T-helper 22 cell (primary cell): ENCODE measurements at regions not wholly inside any gene's neighbourhood (a gene's known extent, or its start where the extent isn't known, plus 50 kb on each side); places are given as distances from the start of the nearest gene placed in this dataset.
"Not testable (repeated sequence)": the region's sequence is repeated elsewhere in the genome, so short reads cannot be mapped to it uniquely, and the experiment has no call there.

Experiments used
- DNase-seq: peaks from one replicate; pipeline ENCODE4 v3.0.0-alpha.2; 2020; ENCODE audit warnings: low read depth

DNA sequence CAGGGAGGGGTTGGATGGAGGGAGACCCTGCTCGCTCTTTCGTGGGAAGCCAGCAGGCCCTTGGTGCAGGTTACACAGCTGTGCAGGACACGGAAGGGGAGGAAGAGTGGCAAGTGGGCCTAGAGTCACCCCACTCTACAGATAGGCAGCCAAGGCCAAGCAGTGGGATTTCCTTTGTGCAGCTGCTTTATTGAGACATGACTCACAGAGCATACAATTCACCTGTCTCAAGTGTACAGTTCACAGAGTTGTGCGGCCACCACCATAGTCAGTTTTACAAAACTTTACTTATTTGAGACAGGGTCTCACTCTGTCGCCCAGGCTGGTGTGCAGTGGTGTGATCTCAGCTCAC, 91.2 kb upstream of the CIBAR2 start:
- DNase-seq = no peak

DNA sequence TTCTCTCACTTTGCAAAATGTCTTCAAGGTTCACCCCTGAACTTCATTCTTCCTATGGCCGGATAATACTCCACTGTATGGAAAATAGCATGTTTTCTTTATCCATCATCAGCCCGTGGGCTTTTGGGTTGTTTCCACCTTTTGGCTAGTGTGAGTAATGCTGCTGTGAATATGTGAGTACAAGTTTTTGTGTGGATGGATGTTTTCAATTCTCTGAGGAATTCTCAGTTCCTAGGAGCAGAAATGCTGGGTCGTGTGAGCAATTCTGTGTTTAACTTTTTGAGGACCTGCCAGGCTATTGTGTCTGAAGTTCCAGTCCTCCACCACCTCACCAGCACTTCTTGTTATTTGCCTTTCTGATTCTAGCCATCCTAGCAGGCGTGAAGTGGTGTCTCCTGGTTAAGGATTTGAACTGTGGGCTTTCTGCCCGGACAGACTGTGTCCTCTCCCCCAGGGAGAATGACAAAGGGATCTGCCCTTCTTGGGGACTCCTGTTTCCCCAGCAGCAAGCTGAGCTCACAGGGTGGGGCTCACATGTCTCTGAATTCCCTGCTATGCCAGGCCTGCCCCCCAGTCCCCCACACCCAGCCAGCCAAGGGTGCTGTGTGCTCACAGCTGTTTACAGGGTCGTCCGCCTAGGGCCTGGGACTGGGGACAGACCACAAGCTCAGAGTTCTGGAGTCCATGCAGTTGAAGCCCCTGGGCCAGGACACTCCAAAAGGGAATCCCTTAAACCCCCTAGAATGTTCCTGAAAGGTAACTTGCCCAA, 92.2 kb upstream of the CIBAR2 start:
- DNase-seq = no peak

DNA sequence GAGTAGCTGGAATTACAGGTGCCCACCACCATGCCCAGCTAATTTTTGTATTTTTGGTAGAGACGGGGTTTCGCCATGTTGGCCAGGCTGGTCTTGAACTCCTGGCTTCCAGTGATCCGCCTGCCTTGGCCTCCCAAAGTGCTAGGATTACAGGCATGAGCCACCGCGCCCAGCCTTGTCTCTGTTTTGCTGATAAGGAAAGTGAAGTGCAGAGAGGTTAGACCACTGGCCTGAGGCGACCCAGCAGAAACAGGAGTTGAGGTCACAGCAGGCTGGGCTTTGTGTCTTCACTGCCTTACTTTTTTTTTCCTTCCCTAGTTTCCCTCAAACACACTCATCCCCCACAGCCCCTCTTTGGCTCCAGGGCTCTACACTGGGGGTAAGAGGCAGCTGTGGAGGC, 93.0 kb upstream of the CIBAR2 start:
- not testable (repeated sequence) for DNase-seq

DNA sequence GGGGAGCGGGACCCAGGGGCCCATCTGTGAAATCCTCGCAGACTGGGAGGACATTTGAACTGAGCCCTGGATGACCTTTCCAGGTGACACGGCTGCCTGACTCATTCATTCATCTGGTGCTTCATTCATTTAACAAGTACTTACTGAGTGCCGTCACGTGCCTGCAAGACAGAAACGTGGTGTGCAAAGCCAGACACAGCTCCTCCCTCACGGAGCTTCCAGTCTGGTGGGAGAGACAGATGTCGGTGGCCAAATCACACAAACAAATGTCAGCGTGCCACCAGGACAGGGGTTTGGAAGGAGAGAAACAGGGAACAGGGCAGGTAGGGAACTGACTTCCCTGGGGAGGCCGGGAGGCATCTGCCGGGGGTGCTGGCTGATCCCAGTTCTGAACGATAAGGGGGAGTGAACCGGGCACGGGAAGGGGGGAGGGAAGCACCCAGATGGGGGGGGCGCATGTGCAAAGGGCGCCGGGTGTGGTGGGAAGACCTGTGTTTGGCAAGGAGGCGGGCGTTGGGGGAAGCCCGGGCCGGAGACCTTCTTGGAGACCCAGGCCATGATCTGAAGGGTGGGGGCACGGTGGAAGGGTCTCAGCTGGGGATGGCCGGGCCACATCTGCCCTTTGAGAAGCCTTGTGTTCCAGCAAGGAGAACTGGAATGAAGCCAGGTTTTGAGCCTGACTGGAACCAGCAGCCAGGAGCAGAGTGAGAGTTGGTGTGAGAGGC, 93.6 kb upstream of the CIBAR2 start:
- DNase-seq = no peak

DNA sequence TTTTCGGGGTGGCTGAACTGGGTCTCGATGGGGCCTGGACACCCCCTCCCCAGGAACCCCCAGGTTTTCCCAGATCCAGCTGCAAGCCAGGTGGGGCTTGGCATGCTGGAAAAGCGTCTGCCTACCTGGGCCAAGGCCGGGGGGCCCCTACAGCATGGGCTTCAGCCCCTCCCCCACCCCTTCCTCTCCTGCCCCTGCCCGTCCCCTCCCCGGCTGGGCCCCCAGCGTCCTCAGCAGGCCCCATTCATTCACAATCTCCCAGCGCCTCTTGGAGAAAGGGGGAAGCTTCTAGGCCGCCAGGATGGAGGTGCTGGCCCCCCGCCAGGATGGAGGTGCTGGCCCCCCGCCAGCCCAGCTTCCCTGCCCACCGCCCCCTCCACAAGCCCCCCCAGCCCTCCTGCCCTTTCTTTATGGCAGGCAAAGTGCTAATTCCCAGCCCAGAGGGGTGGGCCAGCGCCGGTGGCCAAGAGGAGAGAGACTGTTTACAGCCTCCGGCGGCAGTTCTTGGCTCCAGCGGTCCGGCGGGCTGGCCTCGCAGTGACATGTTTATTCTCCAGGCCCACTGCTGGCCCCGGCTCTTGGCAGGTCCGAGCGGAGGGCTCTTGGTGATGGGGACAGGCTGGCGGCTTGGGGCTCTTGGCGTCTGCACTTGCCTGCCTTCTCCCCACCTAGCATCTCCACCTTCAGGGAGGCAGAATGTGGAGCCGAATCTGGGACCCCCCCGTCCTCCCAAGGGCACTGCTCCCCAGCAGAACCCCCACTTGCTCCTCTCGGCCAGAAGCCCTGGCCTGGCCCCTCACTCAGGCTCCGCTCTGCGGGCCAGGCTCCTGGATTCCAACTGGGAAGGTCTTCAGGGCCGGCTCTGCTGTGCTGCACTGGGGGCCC, 94.4 kb upstream of the CIBAR2 start:
- no peak for DNase-seq

DNA sequence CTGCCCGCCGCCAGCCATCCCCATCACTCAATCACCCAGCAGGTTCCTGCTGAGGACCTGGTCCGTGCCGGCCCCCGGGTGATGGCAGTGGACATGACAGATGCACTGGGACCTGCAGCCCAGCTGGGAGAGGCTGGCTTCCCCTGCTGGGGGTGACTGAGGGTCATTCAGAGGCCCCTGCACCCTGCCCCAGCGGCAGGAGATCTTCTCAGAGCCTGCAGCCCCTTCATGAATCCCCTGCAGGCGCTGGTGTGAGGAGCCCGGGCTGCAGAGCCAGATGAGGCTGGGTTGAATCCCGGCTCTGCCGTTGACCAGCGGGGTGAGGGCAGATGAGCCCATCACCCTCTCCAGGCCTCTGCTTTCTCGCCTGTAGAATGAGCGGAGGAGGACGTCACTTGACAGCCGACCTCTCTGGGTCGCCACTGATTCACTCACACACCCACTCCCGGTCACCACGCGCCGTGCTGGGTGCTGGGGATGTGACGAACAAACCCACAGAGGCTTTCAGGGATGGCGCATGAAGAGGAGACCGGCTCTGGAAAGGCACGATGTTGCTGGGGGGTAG, 95.2 kb upstream of the CIBAR2 start:
- DNase-seq = no peak

DNA sequence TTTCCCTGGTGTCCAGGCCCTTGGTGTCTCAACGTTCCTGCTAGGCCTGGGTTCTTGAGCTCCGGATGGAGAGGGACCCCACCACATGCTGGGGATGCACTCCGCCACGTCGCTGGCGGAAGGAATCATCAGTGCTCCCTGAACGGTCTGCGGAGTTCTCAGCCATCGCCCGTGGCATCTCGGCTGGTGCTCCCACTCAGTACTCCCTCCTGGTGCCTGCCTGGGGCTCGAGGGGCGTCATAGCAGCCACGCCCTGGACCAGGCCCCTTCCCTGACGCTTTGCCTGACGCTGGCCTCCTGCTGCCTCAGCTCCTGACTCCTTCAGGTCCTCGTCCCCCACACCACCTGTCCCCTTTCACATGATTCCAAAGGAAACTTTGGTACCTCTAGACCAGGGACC, 95.9 kb upstream of the CIBAR2 start:
- DNase-seq = no peak

DNA sequence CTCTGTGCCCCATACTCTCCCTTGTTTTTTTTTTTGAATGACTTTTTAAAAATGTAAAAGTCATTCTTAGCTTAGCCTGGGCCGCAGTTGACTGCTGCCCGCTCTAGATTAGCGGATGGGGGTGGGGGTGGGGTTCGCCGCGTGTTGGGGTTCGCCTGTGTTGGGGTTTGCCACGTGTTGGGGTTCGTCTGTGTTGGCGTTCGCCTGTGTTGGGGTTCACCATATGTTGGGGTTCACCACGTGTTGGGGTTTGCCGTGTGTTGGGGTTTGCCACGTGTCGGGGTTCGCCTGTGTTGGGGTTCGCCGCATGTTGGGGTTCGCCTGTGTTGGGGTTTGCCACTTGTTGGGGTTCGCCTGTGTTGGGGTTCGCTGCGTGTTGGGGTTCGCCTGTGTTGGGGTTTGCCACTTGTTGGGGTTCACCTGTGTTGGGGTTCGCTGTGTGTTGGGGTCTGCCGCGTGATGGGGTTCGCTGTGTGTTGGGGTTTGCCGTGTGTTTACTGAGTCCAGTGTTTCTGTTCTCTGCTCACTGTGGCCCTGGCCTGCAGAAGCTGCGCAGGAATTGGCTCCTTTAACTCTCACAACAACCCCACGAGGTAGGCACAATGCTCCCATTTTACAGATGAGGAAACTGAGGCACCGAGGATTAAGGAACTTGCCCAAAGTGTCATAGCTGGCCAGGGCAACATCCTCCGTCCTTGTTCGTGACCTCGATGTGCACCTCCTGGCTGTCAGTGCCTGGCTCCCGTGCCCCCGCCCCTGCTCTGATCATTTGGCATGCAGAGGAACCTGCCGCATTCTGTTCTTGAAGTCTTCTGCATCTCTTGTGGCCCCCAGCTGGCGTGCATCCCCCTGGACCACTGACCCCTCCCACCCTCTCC, 96.6 kb upstream of the CIBAR2 start:
- DNase-seq = no peak

DNA sequence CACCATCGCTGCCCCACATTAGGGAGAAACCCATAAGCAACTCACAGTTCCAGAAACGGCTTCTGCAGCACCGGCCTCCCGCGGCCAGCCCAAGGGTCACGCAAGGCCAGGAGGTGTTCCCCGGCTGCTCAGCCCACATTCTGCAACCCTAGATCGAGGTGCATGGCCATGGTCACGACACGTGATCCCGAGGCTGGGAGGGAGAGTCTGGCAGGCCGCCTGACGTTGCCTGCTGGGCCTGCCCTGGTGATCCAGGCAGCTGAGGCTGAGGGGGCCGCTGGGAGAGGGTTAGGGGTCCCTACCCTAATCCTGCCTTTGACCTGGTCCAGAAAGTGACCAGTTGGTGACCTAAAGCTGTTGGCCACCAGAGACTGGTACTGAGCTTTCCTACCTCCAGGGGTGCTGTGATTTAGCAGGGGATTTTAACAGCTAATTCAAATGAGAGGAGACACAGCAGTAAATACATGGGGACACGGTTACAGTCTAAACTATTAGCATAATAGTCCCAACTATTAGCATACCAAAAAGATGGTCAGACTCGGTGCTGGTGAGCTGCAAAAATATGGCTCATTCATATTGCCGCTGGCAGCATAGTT, 97.4 kb upstream of the CIBAR2 start:
- DNase-seq = no peak

DNA sequence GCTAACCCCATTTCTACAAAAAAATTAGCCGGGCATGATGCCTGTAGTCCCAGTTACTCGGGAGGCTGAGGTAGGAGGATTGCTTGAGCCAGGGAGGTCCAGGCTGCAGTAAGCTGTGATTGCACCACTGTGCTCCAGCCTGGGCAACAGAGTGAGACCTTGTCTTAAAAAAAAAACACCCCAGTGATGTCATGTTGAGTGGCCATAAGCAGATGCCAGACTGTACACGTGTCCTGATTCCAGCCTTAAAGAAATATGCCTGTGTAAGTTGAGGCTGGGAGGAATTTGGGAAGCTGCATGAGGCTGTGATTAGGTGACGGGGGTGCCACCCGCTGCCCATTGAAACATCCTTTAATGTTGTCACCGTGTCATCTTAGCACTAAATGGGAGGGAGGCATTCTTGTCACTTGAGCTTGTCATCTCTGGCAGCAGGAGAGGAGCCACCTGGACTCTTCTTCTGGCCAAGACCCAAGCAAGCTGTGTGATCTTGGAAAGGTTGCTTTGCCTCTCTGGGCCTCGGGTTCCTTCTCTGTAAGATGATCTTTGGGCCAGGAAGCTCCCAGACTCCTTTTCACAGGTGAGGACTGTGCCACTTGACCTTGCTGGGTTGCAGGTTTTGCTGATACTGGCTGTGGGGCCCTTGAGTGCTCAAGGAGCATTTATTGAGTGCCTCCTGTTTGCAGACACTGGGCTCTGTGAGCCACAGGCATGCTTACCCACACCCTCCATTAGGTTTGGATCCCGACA, 98.3 kb upstream of the CIBAR2 start:
- DNase-seq = no peak

DNA sequence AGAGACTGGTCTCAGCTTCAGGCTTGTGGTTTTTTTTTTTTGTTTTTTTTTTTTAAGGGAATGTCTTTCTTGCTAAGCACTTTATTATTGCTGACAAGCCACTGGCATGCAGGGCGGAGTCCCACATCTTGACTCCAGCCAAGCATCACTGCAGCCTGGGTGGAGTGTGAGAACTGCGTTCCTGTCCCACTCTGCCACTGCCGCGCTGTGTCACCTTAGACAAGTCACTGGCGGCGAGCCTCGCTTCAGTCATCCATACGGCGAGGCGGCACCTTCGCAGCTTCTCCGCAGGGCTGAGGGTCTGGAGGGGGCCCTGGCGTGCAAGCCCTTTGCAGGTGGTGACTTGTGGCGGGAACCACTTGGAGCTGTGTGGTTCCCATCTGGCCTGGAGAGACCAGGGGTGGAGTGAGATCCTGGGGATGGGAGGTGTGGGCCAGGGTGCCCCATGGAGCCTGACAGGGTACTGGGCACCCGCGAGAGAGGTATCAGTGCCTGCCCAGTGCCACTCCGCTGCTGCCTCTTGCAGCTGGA, 99.1 kb upstream of the CIBAR2 start:
- no peak for DNase-seq

DNA sequence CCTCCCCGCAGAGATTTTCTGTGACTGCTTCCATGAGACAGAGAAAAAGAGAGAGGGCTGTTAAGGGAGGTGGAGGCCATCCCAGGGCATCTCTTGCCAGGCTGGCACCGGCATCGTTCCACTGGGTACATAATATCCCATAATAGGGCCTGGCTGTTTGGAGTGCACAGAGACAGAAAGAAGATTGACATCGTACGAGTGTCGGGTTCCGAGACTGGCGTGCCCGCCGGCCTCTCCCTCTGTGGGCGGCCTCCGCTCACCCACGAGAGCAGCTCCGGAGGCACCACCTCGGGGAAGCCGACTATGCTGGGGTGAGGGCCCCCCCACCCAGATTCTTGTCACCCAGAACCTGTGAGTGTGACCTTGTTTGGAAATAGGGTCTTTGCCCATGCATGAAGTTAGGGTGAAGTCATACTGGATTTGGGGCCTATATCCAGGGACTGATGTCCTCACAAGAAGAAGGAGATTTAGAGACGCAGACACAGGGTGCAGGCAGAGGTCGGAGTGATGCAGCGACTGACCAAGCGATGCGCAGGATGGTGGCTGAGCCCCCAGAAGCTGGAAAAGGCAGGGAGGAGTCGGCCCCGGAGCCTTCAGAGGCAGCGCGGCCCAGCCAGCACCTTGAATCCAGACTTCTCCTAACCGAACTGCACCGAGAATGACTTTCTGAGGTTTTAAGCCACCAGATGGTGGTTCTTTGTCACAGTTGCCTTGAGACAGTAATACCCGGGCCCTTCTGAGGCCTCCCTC, 101.8 kb upstream of the CIBAR2 start:
- DNase-seq = no peak

DNA sequence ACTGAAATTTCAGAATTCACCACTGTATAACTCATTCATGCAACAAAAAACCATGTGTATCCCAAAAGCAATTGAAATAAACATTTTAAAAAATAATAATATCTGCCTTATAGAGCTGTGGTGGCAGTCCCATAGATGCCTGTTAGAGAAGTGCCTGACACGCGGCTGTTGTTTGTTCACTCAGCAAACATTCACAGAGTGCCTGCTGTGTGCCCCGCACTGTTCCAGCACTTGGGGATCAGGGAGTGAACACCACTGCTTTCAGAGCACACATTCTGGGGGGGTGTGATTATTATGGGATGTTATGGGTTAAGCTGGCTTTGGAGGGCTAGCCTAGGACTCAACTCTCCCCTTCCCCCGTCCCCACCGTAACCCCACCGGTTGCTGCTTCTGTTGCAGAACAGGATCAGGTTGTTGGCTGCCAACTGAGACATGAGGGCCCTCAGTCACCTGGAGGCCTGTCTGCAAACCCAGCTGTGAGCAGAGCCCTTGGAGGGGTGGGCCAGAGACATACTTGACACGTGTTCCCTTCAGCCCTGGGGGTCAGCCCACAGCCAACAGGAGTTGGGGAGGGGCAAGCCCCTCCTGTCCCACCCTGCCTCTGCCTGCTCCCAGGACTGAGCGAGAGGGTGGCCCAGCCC, 103.3 kb upstream of the CIBAR2 start:
- DNase-seq = no peak

DNA sequence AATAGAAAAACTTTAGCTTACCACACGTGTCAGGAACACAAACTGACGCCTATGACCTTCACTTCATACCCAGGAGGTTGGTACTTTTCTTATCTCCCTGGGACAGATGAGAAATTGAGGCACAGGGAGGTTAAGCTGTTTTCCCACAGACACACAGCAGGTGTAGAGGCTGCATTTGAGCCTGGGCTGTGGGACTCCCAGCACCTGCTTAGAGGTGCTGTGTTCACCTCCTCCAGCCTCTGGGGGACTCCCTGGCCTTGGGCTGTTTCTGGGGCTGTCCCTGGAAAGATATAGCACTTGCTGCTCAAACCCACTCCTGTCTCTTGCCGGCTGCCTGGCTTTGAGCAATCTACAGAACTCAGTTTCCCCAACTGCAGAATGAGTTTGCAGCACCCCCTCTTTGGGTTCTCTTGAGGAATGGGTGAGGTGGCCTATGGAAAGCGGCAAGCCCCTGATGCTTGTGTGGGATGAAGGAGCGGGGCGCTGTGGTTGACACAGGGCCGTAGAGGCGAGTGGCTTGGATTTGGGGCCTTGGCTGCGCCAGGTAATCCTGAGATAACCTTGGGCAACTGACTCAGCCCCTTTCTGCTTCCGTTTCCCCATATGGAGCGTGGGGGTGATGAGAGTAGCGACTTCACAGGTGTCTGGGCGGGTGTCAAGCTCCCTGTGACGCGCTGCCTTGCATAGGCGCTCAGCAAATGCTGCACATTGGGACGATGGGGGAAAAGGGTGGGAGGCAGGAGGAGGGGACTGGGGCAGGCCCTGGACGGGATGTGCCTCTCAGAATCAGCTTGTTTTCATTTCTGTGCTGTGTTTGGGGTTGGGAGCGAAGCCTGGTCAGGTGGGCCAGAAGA, 104.5 kb upstream of the CIBAR2 start:
- no peak for DNase-seq

DNA sequence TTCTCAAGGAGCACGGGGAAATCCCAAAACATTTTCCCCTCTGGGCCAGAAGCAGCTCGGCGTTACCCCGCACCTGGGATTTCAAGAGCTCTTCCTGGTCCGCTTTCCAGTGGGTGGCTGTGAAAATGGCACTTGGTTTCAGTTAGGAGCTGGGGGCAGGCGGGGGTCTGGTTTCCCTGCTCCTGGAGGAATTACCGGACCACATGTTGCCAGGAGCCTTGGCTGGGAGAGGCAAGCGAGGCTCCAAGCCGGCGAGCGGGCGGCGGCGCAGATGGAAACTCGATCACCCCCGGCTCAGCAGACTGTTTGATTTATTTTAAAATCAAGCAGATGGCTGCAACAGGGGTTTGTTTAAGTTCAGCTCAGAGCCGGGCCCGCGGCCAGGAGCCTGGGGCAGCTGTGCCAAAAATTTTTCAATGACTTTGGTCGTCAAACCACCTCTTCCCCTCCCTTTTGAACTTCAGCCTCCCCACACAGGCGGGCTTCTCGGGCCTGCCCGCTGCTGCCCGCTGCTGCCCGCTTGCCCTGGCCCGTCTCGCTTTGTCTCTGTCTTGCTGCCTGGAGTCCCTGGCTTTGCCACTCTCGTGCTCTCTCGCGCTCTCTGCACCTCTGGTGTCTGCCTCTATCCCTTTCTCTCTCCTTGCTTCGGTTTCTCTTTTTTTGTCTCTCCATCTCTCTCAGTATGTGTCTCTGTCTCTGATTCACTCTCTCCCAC, 108.0 kb upstream of the CIBAR2 start:
- DNase-seq = no peak

DNA sequence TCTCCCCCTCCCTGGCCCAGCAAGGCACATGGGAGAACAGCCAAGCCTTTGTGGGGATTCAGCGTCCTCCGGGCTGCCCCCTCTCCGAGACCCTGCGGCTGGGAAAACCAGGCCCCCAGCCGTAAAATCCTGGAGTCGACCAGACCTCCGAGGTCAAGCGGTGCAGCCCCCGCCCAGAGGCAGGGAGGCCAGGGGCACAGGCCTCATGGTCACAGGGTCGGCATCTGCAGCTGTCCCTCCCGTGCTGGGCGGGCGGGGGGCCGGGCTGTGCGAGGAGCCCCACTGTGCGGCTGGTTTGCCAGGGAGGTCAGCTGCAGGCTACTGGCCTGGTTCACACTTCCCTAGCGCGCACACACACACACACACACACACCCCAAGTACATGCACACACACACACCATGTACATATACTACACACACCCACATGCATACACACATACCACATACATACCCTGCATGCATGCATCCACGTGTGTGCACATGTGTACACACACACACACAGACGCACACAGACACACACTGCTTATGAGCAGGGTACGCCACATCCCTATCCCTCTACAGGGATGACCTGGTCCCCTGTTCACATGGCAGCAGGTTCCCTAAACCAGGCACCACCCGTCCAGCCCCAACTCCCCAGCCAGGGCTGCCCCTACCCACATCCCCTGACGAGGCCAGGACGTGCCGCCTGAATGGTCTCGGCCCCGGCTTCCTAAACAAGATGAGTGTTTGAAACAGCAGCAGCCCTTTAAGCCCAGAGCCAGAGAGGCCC, 108.9 kb upstream of the CIBAR2 start:
- DNase-seq = no peak

DNA sequence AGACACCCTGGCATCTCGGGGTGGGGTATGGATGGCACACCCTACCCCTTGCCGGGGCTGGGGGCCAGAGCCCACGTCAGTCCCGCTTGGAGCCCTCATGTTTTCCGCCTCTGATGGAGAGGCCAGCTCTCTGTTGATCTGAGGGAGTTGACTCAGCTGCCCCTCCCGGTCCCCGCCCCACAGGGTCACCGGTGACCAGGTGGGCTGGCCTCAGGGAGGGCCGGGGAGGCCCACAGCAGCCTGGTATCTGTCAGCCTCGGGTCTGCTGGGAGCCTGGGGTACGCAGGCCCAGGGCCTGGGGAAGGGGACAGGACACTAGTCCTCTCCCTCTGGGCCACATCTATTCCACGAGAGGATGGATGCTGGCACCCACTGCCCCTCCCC, 109.5 kb upstream of the CIBAR2 start:
- DNase-seq = no peak
